ENCODE measurements at regions not wholly inside any gene's neighbourhood (a gene's known extent, or its start where the extent isn't known, plus 50 kb on each side); places are given as distances from the start of the nearest gene placed in this dataset.

DNA sequence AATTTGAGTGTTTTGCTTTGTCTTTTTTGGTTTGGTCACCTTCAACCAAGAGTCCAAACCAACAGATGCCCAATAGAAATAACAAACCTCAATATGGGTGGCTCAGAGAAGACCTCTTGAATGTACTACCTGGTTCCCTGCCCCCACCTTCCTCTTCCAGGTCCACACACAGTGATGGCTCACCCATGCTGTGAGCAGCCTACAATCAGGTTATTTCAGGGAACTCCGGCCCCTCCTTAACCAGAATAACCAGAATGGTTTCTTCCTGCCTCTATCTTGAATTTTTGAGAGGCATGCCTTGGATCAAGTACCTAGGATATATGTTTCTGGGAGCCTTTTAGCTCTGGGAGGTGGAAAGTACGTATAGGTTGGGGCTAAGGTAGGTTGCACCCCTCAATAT is 327.1 kb upstream of the PRDM1 start:
- TF ChIP-seq, protein P1, sequence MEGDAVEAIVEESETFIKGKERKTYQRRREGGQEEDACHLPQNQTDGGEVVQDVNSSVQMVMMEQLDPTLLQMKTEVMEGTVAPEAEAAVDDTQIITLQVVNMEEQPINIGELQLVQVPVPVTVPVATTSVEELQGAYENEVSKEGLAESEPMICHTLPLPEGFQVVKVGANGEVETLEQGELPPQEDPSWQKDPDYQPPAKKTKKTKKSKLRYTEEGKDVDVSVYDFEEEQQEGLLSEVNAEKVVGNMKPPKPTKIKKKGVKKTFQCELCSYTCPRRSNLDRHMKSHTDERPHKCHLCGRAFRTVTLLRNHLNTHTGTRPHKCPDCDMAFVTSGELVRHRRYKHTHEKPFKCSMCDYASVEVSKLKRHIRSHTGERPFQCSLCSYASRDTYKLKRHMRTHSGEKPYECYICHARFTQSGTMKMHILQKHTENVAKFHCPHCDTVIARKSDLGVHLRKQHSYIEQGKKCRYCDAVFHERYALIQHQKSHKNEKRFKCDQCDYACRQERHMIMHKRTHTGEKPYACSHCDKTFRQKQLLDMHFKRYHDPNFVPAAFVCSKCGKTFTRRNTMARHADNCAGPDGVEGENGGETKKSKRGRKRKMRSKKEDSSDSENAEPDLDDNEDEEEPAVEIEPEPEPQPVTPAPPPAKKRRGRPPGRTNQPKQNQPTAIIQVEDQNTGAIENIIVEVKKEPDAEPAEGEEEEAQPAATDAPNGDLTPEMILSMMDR (IDR thresholded peaks at IDR 0.05; ENCODE audit: insufficient read depth, low read length, poor library complexity, severe bottlenecking), result no peak
- no peak for TF ChIP-seq EZH2phosphoT487 (conservative IDR thresholded peaks at IDR 0.05; ENCODE audit: low read length)
